SW480 (cell line): ENCODE measurements at regions not wholly inside any gene's neighbourhood (a gene's known extent, or its start where the extent isn't known, plus 50 kb on each side); places are given as distances from the start of the nearest gene placed in this dataset.
A peak's percentile ranks its signal among the peaks of the same experiment; 100 is the strongest.
"Not testable (repeated sequence)": the region's sequence is repeated elsewhere in the genome, so short reads cannot be mapped to it uniquely, and the experiment has no call there.

Experiments used
- DNase-seq: peaks from one replicate; pipeline ENCODE4 v3.0.0-alpha.2; 2016; ENCODE audit warnings: low spot score

DNA sequence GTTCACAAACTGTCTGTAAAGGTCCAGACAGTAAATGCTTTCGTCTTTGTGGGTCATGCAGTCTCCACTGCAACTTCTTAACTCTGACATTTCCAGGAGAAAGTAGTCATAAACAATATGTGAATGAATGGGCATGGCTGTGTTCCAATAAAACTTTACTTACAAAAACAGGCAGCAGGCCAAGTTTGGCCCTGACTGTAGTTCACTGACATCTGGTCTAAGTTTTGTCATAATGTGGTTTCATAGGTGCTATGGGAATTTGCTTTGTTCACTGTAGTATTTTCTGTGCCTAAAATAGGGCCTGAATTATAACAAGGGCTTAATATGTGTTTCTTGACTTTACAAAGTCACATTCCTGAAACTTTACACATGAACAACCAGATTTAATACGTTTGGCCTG, 186.0 kb upstream of the KBTBD8 start:
- no peak for DNase-seq

DNA sequence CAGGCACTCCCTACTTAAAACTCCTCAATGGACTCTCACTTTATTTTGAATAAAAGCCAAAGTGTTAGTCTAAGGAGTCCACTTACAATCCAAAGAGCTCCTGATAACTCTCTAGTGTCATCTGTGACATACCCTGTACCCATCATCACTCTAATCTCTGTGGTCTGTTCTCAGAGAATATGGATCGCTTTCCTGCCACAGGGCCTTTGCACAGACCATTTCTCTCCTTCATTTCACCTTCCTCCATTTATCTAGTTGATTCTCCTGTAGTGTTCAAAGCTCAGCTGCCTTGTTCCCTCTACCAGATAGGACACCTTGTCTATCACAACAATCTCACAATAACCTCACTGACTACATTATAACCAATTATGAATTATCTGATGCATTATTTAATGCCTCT, 185.4 kb upstream of the KBTBD8 start:
- DNase-seq, result no peak

DNA sequence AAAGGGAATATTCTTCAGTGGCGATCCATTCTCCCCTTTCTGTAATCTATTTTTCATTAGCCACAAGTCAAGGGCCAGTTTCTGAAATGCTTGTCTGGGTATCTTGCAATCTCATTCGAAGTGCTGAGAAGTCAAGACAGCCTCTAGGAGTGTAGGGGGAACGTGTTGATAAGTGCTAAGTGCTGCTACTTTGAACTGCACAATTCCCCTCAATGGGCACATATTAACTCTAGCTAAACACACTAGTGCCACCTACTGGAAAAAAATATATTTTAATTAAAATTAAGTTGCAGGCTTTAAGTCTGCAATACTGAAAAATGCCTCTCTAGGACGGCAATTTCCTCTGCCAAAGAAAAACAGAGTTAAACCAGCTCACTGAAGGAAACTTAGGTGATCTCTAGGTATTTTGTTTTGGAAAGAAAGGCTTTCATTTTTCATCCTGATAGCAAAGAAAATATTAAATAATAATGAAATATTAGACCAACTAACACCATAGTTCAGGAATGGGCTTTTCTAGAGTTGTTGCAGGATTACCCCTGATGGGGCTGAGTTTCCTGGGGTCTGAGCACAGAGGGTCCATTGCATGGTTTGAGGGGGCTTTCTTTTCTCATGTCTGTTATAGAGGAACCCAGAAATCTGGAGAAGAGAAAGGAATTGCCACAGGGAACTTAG, 181.9 kb upstream of the KBTBD8 start:
- peak; percentile 74 for DNase-seq

DNA sequence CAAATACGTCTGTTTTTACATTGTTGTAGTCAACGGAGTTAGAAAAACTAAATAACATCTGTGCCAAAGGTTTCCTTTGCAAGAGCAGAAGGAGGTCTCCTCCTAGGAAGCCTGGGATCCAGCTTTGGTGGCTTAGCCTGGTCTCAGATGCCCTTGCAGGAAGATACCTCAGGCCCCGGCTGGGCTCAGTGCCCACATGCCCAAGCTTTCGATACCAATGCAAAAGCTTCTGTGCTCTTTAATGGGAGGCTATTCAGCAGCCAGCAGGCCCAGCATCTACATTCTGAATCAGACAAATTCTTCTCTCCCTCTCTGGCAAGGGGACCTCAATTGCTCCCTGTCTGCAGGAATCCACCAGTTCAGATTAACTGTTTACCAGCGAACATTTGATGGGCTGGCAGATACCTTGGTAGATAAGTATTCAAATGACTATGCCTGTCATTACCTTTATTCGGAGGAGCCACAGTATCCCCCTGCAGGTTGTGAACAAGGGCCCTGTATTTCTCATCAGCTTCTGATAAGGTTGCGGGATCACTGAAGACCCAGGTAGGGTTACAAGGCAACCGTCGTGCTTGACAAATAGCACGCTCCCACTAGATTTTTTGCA, 180.1 kb upstream of the KBTBD8 start:
- DNase-seq, result no peak

DNA sequence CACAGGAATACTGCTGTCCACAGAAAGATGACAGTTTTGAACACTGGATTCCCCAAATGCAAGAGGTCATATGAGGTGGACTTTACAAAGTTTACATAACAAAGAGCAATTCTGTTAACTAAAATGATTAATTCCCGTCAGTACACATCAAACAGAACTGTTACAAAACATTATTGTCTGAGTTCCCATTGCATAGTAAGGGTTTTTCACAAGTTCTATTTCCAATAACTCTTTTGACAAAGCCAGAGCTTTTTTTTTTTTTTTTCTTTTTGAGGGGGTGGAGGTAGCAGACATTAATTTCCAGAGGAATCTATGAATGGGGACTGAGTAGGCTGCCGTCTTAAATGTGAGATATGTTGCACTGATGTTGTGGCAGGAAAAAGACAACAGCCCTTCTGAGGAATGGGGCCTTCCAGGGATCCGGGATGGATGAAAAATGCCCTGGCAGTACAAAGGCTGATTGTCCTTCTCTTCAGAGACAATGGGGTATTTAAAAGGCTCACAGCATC, 178.1 kb upstream of the KBTBD8 start:
- DNase-seq, result peak; percentile 6

DNA sequence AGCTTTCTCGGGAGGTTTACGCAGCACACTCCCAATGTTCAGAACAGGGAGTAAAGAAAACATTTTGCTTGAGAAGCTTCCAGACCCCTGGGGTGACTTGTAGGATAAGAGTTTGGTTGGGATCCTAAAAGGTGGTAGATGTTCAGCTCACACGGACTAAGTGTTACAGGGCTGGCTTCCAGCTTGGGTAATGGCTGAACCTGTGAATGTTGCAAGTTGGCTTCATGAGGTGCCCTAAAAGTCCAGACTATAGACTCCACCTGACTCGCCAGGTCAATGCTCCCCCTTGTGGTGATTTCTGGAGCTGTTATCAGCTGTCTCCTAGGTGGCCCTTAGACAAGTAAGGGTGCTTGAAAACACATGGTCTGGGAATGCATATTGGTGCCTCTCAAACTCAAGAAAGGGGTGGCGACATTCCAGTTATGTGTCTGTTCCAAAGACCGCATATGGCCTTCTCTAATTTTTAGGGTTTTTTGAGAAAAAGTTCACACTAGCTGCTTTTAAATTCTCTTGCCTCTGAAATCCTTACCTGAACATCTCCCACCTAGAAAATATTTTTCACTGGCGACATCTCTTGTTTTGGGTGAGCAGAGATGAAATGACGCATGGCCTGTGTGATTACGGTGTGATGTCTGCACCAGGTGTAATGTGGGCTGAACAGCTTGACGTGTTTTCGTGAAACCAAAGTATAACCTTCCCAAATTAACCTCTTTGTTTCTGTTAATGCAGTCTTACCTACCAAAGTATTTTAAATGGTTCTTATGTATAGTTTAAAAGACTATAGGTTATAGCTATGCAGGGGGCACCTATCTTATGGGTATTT, 175.7 kb upstream of the KBTBD8 start:
- DNase-seq, result peak; percentile 73

DNA sequence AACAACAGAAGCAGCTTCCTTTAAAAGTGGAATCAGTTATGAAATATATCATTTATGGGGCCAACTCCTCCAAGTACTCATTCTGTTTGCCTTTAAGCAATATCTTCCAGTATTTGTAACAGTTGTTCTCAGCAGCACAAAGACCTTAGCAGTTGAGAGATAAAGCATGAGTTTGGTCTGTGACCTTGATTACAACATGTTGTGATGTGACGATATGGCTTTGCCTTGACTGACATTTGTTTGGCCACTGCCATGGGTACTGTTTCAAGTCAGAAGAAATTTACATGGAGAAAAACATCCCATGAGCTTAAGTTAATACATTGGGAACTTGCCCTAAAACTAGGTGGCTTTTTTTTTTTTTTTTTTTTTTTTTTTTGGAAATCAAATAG, 175.1 kb upstream of the KBTBD8 start:
- no peak for DNase-seq

DNA sequence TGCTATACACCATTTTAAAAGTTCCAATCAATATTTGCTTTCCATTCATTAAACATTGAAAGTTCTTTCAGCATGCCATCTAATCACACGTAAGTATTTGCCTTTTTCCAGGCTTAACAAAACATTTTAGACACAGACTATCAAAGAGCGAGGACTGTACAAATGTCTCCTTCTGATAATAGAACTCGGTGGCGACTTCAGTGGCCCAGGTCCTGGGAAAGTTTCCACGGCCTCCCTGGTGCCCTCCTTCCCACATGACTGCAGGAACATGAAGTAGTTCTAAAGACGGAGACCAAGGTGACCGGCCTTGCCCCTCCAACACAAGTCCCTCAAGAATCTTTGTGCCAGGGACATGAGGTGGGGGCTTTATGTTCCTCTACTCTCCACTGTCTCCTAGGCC, 174.6 kb upstream of the KBTBD8 start:
- DNase-seq, result no peak

DNA sequence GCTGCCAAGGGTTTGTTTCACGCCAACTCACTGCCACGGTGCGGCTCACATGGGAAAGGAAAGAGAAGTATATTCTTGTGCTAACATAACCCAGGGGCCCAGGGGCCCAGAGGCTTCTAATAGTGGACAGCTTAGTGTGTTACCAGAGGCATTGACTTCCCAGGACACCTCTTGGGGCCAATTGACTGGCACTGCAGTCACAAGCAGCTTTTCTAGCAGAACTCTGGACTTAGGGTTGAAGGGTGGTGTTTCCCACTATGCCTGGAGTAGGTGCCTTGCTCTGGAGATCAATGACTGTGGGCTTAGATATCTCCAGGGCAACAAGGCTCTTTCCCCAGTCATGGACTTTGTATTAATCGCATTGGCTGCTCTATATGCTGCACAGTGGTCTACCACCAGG, 172.7 kb upstream of the KBTBD8 start:
- DNase-seq, result no peak

DNA sequence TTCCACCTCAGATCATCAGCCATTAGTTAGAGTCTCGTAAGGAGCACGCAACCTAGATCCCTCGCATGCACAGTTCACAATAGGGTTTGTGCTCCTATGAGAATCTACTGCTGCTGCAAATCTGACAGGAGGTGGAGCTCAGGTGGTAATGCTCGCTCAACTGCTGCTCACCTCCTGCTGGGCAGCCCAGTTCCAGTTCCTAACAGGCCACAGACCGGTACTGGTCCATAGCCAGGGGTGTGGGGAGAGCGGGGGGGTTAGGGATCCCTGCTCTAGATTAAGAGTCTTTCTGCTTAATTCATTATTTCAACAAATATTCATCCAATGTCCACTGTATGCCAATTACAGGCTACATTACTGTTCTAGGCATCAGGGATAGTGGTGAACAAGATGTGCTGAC, 170.4 kb upstream of the KBTBD8 start:
- DNase-seq, result no peak

DNA sequence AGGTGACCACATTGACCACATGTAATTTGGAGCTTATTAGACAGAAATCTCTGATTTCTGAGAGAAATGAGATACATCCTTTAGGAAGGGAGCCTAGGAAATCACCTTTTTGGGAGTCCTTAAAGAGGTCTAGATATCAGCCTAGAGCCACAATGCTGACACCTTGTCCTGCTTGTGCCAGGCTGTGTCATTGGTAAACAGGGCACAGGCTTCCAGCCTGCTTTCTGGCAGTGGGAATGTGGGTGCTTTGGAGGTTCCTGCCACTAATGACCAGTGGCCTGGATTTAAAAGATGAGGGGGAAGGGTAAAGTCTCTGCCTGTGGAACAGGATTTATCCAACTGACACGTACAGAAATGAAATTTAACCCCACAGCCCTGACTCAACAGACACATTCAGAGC, 169.8 kb upstream of the KBTBD8 start:
- no peak for DNase-seq

DNA sequence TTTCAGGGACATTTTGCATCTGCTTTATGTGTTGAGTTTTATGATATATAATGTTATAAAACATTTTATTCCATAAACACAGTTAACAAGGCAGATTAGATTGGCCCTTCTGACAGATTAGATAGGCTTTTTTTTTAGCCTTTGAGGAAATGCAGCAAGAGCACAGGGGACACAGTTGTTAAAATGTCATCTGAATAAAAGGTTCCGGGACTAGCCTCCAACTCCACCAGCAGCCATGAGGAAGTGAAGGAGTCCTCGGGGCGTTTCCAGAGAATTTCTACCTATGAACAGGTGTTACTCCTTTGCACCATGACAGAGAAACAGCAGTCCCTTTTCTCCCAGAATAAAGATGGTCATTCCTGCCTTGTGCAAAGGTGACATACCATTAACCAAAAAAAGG, 167.8 kb upstream of the KBTBD8 start:
- no peak for DNase-seq

DNA sequence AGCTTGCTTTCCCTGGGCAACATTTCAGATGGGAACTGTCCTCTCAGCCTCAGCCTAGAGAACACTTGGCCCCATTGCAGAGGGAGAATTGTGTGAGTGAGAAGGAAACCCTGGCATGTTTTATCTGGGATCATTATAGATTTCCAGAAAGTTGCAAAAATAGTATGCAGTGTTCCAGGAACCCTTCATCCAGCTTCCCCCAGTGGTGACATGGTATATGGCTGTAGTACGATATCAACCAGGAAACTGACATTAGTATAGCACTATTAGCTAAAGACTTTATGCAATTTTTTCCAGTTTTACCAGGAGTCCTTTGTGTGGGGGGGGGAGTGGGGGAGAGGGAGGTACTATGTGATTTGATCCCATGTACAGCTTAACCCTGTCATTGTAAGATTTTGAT, 166.2 kb upstream of the KBTBD8 start:
- no peak for DNase-seq

DNA sequence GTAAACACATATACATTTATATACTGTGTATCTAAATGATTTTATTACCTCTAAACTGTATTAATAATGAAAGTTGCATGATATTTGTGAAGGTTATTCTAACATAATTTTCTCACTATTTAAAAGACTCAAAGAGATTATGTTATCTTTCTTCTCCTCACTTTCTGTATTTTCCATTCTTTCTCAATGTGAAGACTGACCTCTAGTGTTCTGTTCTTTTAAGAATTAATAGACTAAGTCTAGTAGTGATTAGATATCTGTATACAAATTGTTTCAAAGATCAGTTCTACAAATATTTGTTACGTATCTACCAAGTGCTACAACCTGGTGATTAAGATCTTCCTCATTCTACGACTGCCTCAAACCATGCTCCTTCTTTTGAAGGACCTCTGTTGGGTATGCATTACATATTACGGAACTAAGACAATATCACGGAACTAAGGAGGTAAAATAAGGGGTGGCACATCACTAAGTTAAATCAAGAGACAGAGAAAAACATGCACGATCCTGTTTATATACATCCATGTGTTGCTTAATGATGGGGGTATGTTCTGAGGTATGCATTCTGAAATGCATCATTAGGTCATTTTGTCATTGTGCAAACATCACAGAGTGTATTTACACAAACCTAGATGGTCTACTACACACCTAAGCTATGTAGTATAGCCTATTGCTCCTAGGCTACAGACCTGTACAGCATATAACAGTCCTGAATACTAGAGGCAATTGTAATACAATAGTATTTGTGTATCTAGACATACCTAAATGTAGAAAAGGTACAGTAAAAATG, 161.5 kb upstream of the KBTBD8 start:
- peak; percentile 29 for DNase-seq

DNA sequence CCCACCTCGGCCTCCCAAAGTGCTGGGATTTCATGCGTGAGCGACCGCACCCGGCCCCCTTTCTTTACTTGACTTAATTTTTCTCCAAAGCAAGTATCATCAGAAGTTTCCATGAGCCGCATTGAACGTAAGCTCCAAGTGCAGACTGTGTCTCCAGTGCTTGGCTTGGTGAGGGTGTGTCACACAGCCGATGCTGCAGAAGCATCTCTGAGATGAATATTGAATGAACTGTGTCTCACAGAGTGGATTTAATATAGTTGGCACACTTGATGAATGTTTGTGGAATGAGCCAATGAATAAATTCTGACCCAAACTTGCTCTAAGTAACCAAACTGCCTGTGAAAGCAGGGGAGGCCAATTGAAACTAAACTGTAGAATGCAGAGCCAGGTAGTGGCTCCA, 159.4 kb upstream of the KBTBD8 start:
- DNase-seq, result no peak

DNA sequence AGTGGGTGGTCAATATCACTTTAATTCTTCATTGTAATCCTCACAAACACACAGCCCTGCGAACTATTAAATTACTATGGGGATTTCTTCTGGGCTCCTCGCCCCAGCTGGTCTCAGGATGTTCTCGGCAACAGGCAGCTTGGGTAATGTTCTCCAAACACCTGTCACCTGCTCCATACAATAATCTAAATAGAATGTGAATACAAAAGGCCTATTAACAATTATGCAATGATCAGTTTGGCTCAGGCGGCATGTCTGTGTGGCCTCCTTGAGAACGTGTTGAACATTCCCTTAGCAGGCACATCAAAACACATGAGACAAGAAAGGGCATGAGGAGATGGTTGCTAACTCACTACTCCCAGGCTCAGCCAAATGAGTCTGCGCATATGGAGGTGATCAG, 158.6 kb upstream of the KBTBD8 start:
- DNase-seq, result no peak

DNA sequence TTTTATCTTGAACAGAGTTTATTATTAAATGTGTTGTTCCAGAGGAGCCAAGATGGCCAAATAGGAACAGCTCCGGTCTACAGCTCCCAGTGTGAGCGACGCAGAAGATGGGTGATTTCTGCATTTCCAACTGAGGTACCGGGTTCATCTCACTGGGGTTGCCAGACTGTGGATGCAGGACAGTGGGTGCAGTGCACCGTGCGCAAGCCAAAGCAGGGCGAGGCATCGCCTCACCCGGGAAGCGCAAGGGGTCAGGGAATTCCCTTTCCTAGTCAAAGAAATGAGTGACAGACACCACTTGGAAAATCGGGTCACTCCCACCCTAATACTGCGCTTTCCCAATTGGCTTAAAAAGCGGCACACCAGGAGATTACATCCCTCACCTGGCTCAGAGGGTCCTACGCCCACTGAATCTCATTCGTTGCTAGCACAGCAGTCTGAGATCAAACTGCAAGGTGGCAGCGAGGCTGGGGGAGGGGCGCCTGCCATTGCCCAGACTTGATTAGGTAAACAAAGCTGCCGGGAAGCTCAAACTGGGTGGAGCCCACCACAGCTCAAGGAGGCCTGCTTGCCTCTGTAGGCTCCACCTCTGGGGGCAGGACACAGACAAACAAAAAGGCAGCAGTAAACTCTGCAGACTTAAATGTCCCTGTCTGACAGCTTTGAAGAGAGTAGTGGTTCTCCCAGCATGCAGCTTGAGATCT, 155.2 kb upstream of the KBTBD8 start:
- DNase-seq, result not testable (repeated sequence)

DNA sequence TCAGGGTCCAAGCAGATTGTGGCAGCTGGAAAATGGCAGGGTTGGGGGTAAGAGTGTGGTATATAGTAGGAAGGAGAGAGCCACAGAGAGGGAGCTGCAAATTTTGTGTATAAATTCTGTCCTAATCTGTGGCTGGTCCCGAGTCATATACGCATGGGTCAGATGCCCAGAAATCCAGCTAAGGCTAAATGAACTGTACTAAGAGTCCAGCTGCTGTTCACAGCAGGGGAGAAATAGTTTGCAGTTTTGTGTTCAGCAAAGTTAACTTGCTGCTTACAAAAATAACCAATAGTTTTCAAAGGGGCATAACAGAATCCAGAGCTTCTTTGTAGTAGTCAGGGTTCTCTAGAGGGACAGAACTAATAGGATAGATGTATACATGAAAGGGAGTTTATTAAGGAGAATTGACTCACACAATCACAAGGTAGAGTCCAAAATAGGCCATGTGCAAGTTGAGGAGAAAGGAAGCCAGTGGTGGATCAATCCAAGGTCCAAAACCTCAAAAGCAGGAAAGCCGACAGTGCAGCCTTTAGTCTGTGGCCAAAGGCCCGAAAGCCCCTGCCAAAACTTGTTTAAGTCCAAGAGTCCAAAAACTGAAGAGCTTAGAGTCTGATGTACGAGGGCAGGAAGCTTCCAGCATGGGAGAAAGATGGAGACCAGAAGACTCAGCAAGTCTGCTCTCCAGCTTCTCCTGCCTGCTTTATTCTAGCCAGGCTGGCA, 146.1 kb upstream of the KBTBD8 start:
- DNase-seq, result no peak

DNA sequence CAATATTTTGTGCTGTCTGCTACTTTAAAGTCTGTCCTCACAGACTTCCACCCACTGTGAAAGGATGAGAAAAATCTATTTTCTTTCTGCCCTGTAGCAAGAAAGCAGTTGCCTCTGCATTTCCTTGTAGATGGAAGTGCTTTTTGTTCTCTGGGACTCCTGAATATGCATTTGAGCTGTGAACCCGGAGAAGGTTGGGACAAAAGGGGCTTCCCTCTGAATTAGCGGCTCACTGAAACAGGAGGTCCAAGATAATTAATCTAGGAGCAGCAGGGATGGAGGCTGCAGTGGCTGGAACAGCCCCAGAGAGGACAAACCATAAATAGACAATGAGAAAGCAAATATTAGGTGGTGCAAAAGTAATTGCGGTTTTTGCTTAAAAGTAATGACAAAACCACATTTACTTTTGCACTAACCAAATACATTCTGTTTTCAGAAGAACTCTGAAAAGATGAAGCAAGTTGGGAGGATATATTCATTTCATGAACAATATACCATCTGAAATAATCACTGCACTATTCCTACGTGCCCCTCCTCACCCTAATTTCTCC, 143.4 kb upstream of the KBTBD8 start:
- DNase-seq, result no peak

DNA sequence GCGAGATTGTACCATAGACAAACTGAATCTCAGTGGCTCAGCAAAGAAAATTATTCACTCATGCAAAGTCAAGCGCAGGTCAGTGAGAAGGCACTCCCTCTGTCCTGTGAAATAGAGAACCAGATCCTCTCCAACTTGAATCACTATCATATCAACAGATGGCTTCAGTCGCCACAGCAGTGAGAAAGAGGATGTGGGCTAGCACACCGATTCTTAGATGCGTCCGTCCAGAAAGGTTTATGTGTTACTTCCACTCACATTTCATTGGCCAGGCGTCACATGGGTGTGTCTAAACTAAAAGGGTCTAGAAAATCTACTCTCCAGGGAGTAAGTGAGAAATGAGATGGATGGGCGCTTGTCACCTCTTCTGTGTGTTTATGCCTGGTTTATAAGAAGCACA, 141.6 kb upstream of the KBTBD8 start:
- no peak for DNase-seq
